ENCODE measurements at regions not wholly inside any gene's neighbourhood (a gene's known extent, or its start where the extent isn't known, plus 50 kb on each side); places are given as distances from the start of the nearest gene placed in this dataset.

GRCh38 chr13:93101226-93101734 is 125.3 kb upstream of the GPC6 start:
- TF ChIP-seq CTCF (IDR thresholded peaks at IDR 0.05; ENCODE audit: low read length, missing control alignments), result no peak
- DNase-seq (ENCODE audit: low read depth), result peak; percentile 38
- H3K4me3 ChIP-seq (replicated peaks; ENCODE audit: low read depth, low read length), result no peak overlapping the region

- H3K4me3 ChIP-seq (replicated peaks; ENCODE audit: low read depth, low read length), result no peak overlapping the region
- no peak for DNase-seq (ENCODE audit: low read depth)
Observed at GRCh38 chr13:93104270-93104669, 122.3 kb upstream of the GPC6 start.

GRCh38 chr13:93108111-93108601 is 118.5 kb upstream of the GPC6 start:
- no peak for TF ChIP-seq CTCF (IDR thresholded peaks at IDR 0.05; ENCODE audit: low read length, missing control alignments)
- peak; percentile 17 for DNase-seq (ENCODE audit: low read depth)
- no peak overlapping the region for H3K4me3 ChIP-seq (replicated peaks; ENCODE audit: low read depth, low read length)

More at GRCh38 chr13:93104270-93104669, 122.3 kb upstream of the GPC6 start:
- TF ChIP-seq CTCF (IDR thresholded peaks at IDR 0.05; ENCODE audit: low read length, missing control alignments), result no peak

- no peak for TF ChIP-seq CTCF (IDR thresholded peaks at IDR 0.05; ENCODE audit: low read length, missing control alignments)
- no peak for DNase-seq (ENCODE audit: low read depth)
- no peak overlapping the region for H3K4me3 ChIP-seq (replicated peaks; ENCODE audit: low read depth, low read length)
Observed at GRCh38 chr13:93116809-93117208, 109.8 kb upstream of the GPC6 start.

GRCh38 chr13:93118081-93118615 is 108.5 kb upstream of the GPC6 start:
- DNase-seq (ENCODE audit: low read depth), result no peak
- no peak for TF ChIP-seq CTCF (IDR thresholded peaks at IDR 0.05; ENCODE audit: low read length, missing control alignments)
- H3K4me3 ChIP-seq (replicated peaks; ENCODE audit: low read depth, low read length), result no peak overlapping the region

GRCh38 chr13:93140912-93141311 is 85.7 kb upstream of the GPC6 start:
- H3K4me3 ChIP-seq (replicated peaks; ENCODE audit: low read depth, low read length), result no peak overlapping the region
- DNase-seq (ENCODE audit: low read depth), result no peak
- no peak for TF ChIP-seq CTCF (IDR thresholded peaks at IDR 0.05; ENCODE audit: low read length, missing control alignments)

GRCh38 chr13:93144031-93144430 is 82.6 kb upstream of the GPC6 start:
- DNase-seq (ENCODE audit: low read depth), result no peak
- no peak overlapping the region for H3K4me3 ChIP-seq (replicated peaks; ENCODE audit: low read depth, low read length)
- TF ChIP-seq CTCF (IDR thresholded peaks at IDR 0.05; ENCODE audit: low read length, missing control alignments), result no peak
